Trophoblast cell (in vitro differentiated cells and primary cell): ENCODE measurements at regions not wholly inside any gene's neighbourhood (a gene's known extent, or its start where the extent isn't known, plus 50 kb on each side); places are given as distances from the start of the nearest gene placed in this dataset.

Source experiments
- DNase-seq, 2 donors: peaks; one replicate each; pipeline ENCODE4 v3.0.0-alpha.2; 2016
- H2AFZ ChIP-seq: 2 replicates; pipeline ENCODE4 v1.6.1; 2013; ENCODE audit warnings: low read length, moderate library complexity, mild to moderate bottlenecking; ENCODE audit not compliant: insufficient read depth, poor library complexity
- H2AK5ac ChIP-seq: 2 replicates; pipeline ENCODE4 v1.6.1; 2013; ENCODE audit warnings: mild to moderate bottlenecking, low read length
- H2BK120ac ChIP-seq: 2 replicates; pipeline ENCODE4 v1.6.1; 2013; ENCODE audit warnings: low read length, mild to moderate bottlenecking, moderate library complexity; ENCODE audit not compliant: insufficient read depth, poor library complexity
- H2BK12ac ChIP-seq: 2 replicates; pipeline ENCODE4 v1.6.1; 2013; ENCODE audit warnings: mild to moderate bottlenecking, low read length, moderate library complexity
- H2BK5ac ChIP-seq: 2 replicates; pipeline ENCODE4 v1.6.1; 2013; ENCODE audit warnings: low read length, low read depth, moderate library complexity, mild to moderate bottlenecking; ENCODE audit not compliant: poor library complexity
- H3K14ac ChIP-seq: 2 replicates; pipeline ENCODE4 v1.6.1; 2013; ENCODE audit warnings: mild to moderate bottlenecking, low read length
- H3K18ac ChIP-seq: 2 replicates; pipeline ENCODE4 v1.6.1; 2013; ENCODE audit warnings: mild to moderate bottlenecking, low read length
- H3K23ac ChIP-seq: 2 replicates; pipeline ENCODE4 v1.6.1; 2013; ENCODE audit warnings: low read length
- H3K27ac ChIP-seq: 2 replicates; pipeline ENCODE4 v1.5.1; 2013; ENCODE audit warnings: low read depth, mild to moderate bottlenecking, inconsistent platforms, low read length, moderate library complexity
- H3K27me3 ChIP-seq: 2 replicates; pipeline ENCODE4 v1.6.1; 2013; ENCODE audit warnings: inconsistent platforms, mild to moderate bottlenecking, low read length, moderate library complexity; ENCODE audit not compliant: insufficient read depth
- H3K36me3 ChIP-seq, 2 experiments: 1 replicate in 1 of 2; 2 replicates in 1 of 2; pipeline ENCODE4 v1.6.1; 2013; ENCODE audit warnings: low read length in 2 of 2, mild to moderate bottlenecking in 2 of 2, moderate library complexity in 1 of 2; ENCODE audit not compliant: insufficient read depth in 2 of 2, control insufficient read depth in 1 of 2
- H3K4ac ChIP-seq: 2 replicates; pipeline ENCODE4 v1.6.1; 2013; ENCODE audit warnings: low read depth, mild to moderate bottlenecking, low read length, moderate library complexity
- H3K4me1 ChIP-seq, 2 experiments: 1 replicate in 1 of 2; 2 replicates in 1 of 2; pipeline ENCODE4 v1.6.1; 2013; ENCODE audit warnings: low read length in 2 of 2, mild to moderate bottlenecking in 2 of 2, moderate library complexity in 1 of 2; ENCODE audit not compliant: insufficient read depth in 2 of 2, control insufficient read depth in 1 of 2
- H3K4me2 ChIP-seq: 2 replicates; pipeline ENCODE4 v1.6.1; 2013; ENCODE audit warnings: inconsistent platforms, mild to moderate bottlenecking, low read length, moderate library complexity
- H3K4me3 ChIP-seq: 2 replicates; pipeline ENCODE4 v1.5.1; 2013; ENCODE audit warnings: mild to moderate bottlenecking, low read depth, low read length, inconsistent platforms
- H3K79me1 ChIP-seq: one replicate; pipeline ENCODE4 v1.6.1; 2013; ENCODE audit warnings: low read length
- H3K79me2 ChIP-seq: 2 replicates; pipeline ENCODE4 v1.6.1; 2013; ENCODE audit warnings: low read length, mild to moderate bottlenecking; ENCODE audit not compliant: control insufficient read depth, insufficient read depth, poor library complexity
- H3K9ac ChIP-seq: 2 replicates; pipeline ENCODE4 v1.6.1; 2013; ENCODE audit warnings: mild to moderate bottlenecking, low read length
- H3K9me3 ChIP-seq: 2 replicates; pipeline ENCODE4 v1.6.1; 2013; ENCODE audit warnings: low read depth, mild to moderate bottlenecking, control low read depth, inconsistent platforms, low read length; ENCODE audit not compliant: insufficient read depth
- H4K12ac ChIP-seq: 2 replicates; pipeline ENCODE4 v1.6.1; 2013; ENCODE audit warnings: low read depth, mild to moderate bottlenecking, low read length, moderate library complexity
- H4K8ac ChIP-seq: 2 replicates; pipeline ENCODE4 v1.6.1; 2013; ENCODE audit warnings: low read depth, mild to moderate bottlenecking, low read length, moderate library complexity
- H4K91ac ChIP-seq: one replicate; pipeline ENCODE4 v1.6.1; 2013; ENCODE audit warnings: low read depth, mild to moderate bottlenecking, low read length, moderate library complexity
- WGBS: extraction: QIAGEN DNeasy Blood & Tissue Kit; methylation state at CpG from one replicate; pipeline ENCODE4 v1.1.7; 2013; ENCODE audit warnings: missing lambda C conversion rate; ENCODE audit not compliant: insufficient read length, insufficient coverage; ENCODE audit errors: extremely low coverage; 5-methylcytosine and 5-hydroxymethylcytosine counted together

DNA sequence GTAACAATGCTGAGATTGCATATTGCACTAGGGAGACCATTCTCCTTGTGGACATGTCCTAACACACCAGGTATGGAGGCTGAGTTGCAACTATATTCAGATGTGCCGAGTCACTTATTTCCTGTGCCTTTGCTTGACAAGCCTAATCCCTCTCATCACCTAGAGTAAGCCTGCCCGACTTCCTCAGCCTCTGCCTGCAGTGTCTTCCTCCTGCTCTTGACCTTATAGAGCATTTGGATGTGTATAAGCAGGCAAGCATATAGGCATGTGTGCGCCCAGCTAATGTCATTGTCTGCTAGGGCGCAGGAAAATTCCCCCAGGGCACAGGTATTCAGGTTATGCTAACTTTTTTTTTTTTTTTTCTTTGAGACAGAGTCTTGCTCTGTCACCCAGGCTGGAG is 316.9 kb downstream of the CDH2 start:
- no peak overlapping the region for H3K4me2 ChIP-seq
- H3K79me1 ChIP-seq = no peaks in the 10 kb centered on the region
- no peak overlapping the region for H2BK5ac ChIP-seq
- H3K9me3 ChIP-seq = no peaks in the 10 kb centered on the region
- no peak overlapping the region for H3K27ac ChIP-seq
- H2AK5ac ChIP-seq = no peak overlapping the region
- H3K4ac ChIP-seq = no peak overlapping the region
- H3K18ac ChIP-seq = no peak overlapping the region
- no peak overlapping the region for H3K14ac ChIP-seq
- peak; percentile 40 to 90 for DNase-seq
- WGBS = no CpG with 5 or more reads among the region's 4 CpGs
- no peak overlapping the region for H2BK12ac ChIP-seq
- no peak overlapping the region for H2AFZ ChIP-seq
- no peak overlapping the region for H4K8ac ChIP-seq
- H3K27me3 ChIP-seq = no peaks in the 10 kb centered on the region
- H3K79me2 ChIP-seq = no peaks in the 10 kb centered on the region
- no peak overlapping the region for H4K12ac ChIP-seq
- no peak overlapping the region for H2BK120ac ChIP-seq
- H3K4me1 ChIP-seq = peaks cover 0 to 6% of the 10 kb centered on the region in 2 experiments
- H3K36me3 ChIP-seq = no peaks in the 10 kb centered on the region
- H3K4me3 ChIP-seq = no peak overlapping the region
- no peak overlapping the region for H3K23ac ChIP-seq
- H3K9ac ChIP-seq = no peak overlapping the region
- H4K91ac ChIP-seq = no peak overlapping the region

DNA sequence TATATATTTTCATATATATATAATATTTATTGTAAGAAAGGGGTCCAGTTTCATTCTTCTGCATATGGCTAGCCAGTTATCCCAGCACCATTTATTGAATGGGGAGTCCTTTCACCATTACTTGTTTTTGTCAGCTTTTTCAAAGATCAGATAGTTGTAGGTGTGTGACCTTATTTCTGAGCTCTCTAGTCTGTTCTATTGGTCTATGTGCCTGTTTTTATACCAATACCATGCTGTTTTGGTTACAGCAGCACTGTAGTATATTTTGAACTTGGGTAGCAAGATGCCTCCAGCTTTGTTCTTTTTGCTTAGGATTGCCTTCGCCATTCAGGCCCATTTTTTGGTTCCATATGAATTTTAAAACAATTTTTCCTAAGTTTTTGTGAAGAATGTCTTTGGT is 320.1 kb downstream of the CDH2 start:
- H3K27ac ChIP-seq = no peak overlapping the region
- H4K91ac ChIP-seq = no peak overlapping the region
- no peak overlapping the region for H3K9ac ChIP-seq
- no peak overlapping the region for H2AFZ ChIP-seq
- H3K79me1 ChIP-seq = no peaks in the 10 kb centered on the region
- no peak overlapping the region for H3K23ac ChIP-seq
- H4K8ac ChIP-seq = no peak overlapping the region
- no peak overlapping the region for H4K12ac ChIP-seq
- no peak overlapping the region for H3K14ac ChIP-seq
- H2AK5ac ChIP-seq = no peak overlapping the region
- no CpG with 5 or more reads among the region's 1 CpG for WGBS
- no peak overlapping the region for H2BK120ac ChIP-seq
- H3K18ac ChIP-seq = no peak overlapping the region
- H3K4me1 ChIP-seq = peaks cover 0 to 6% of the 10 kb centered on the region in 2 experiments
- H3K79me2 ChIP-seq = no peaks in the 10 kb centered on the region
- no peak overlapping the region for H2BK12ac ChIP-seq
- H3K27me3 ChIP-seq = no peaks in the 10 kb centered on the region
- H3K4me3 ChIP-seq = no peak overlapping the region
- no peaks in the 10 kb centered on the region for H3K9me3 ChIP-seq
- no peak for DNase-seq
- H3K36me3 ChIP-seq = no peaks in the 10 kb centered on the region
- no peak overlapping the region for H2BK5ac ChIP-seq
- H3K4me2 ChIP-seq = no peak overlapping the region
- no peak overlapping the region for H3K4ac ChIP-seq

DNA sequence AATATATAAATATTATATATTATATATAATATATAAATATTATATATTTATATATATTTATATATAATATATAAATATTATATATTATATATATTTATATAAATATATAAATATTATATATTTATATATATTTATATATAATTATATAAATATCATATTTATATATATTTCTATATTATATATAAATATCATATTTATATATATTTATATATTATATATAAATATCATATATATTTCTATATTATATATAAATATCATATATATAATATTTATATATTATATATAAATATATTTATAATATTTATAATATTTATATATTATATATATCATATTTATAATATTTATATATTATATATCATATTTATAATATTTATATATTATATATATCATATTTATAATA is 321.4 kb downstream of the CDH2 start:
- Histone ChIP-seq H3K9me3 (no peaks in the 10 kb centered on the region), H3K36me3 (no peaks in the 10 kb centered on the region), H2AK5ac (no peak overlapping the region), H2BK12ac (no peak overlapping the region), H4K8ac (no peak overlapping the region), H2BK5ac (no peak overlapping the region), H2AFZ (no peak overlapping the region), H3K9ac (no peak overlapping the region), H3K18ac (no peak overlapping the region), H4K91ac (no peak overlapping the region), H3K4me1 (peaks cover 0 to 2% of the 10 kb centered on the region in 2 experiments), H3K4me3 (no peak overlapping the region), H4K12ac (no peak overlapping the region), H3K4me2 (no peak overlapping the region), H3K14ac (no peak overlapping the region), H3K4ac (no peak overlapping the region), H3K23ac (no peak overlapping the region), H2BK120ac (no peak overlapping the region), H3K79me2 (no peaks in the 10 kb centered on the region), H3K27ac (no peak overlapping the region), H3K27me3 (no peaks in the 10 kb centered on the region), H3K79me1 (no peaks in the 10 kb centered on the region)
- DNase-seq = no peak

DNA sequence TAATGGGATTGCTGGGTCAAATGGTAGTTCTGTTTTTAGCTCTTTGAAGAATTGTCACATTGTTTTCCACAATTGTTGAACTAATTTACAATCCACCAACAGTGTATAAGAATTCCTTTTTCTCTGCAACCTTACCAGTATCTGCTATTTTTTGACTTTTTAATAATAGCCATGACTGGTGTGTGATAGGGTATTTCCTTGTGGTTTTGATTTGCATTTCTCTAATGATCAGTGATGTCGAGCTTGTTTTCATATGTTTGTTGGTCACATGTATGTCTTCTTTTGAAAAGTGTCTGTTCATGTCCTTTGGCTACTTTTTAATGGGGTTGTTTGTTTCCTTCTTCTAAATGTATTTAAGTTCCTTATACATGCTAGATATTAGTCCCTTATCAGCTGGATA is 322.3 kb downstream of the CDH2 start:
- no peak overlapping the region for H3K4me3 ChIP-seq
- H2AFZ ChIP-seq = no peak overlapping the region
- H4K8ac ChIP-seq = no peak overlapping the region
- H3K9me3 ChIP-seq = no peaks in the 10 kb centered on the region
- H3K14ac ChIP-seq = no peak overlapping the region
- H4K12ac ChIP-seq = no peak overlapping the region
- no peaks in the 10 kb centered on the region for H3K79me2 ChIP-seq
- H2BK5ac ChIP-seq = no peak overlapping the region
- H3K27ac ChIP-seq = no peak overlapping the region
- no peak overlapping the region for H3K23ac ChIP-seq
- H3K4me2 ChIP-seq = no peak overlapping the region
- no peak for DNase-seq
- no peak overlapping the region for H2BK120ac ChIP-seq
- no peak overlapping the region for H3K18ac ChIP-seq
- no peak overlapping the region for H4K91ac ChIP-seq
- WGBS = no CpG with 5 or more reads among the region's 1 CpG
- no peaks in the 10 kb centered on the region for H3K79me1 ChIP-seq
- H3K36me3 ChIP-seq = no peaks in the 10 kb centered on the region
- H2BK12ac ChIP-seq = no peak overlapping the region
- H3K4ac ChIP-seq = no peak overlapping the region
- H3K4me1 ChIP-seq = no peaks in the 10 kb centered on the region
- no peak overlapping the region for H2AK5ac ChIP-seq
- H3K27me3 ChIP-seq = no peaks in the 10 kb centered on the region
- H3K9ac ChIP-seq = no peak overlapping the region
